GM21423 (cell line): ENCODE measurements at regions not wholly inside any gene's neighbourhood (a gene's known extent, or its start where the extent isn't known, plus 50 kb on each side); places are given as distances from the start of the nearest gene placed in this dataset.
A peak's percentile ranks its signal among the peaks of the same experiment; 100 is the strongest.

Source experiments
- ATAC-seq: cut with Tn5 transposase; IDR thresholded peaks from one replicate; pipeline ENCODE4 v1.9.1; 2021; ENCODE audit warnings: mild to moderate bottlenecking, moderate library complexity; ENCODE audit not compliant: unreplicated experiment

DNA sequence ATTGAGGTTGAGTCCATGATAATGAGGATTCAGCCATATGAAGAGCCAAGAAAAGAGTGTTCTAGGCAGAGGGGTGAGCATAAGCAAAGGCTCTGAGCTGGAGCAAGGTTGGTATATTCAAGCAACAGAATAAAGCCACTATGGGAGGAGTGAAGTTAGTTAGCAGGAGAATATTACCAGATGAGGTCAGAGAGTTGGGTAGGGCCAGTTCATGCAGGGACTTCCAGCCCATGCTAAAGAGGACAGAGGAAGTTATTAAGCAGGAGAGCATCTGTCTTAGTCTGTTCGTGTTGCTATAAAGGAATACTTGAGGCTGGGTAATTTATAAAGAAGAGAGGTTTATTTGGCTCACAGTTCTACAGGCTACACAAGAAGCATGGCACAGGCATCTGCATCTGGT lies 57.1 kb upstream of the ATG10 start:
- no peak for ATAC-seq

DNA sequence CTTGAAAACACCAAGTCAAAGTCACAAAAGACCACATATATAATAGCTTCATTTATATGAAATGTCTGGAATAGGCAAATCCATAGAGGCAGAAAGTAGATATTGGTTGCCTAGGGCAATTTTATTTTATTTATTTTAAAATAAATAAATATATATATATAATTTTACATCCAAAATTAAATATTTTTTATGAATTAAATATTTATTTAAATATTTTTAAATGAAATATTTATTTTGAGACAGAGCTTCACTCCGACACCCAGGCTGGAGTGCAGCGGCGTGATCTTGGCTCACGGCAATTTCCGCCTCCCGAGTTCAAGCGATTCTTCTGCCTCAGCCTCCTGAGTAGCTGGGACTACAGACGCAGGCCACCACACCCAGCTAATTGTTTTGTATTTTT lies 58.9 kb upstream of the ATG10 start:
- ATAC-seq, result no peak

- ATAC-seq, result peak; percentile 77
Measured at GRCh38 chr5:81909677-81910076, 62.1 kb upstream of the ATG10 start.

- ATAC-seq, result no peak
Measured at GRCh38 chr5:81908771-81909170, 63.1 kb upstream of the ATG10 start.

GRCh38 chr5:81908044-81908443 lies 63.8 kb upstream of the ATG10 start:
- ATAC-seq, result no peak

DNA sequence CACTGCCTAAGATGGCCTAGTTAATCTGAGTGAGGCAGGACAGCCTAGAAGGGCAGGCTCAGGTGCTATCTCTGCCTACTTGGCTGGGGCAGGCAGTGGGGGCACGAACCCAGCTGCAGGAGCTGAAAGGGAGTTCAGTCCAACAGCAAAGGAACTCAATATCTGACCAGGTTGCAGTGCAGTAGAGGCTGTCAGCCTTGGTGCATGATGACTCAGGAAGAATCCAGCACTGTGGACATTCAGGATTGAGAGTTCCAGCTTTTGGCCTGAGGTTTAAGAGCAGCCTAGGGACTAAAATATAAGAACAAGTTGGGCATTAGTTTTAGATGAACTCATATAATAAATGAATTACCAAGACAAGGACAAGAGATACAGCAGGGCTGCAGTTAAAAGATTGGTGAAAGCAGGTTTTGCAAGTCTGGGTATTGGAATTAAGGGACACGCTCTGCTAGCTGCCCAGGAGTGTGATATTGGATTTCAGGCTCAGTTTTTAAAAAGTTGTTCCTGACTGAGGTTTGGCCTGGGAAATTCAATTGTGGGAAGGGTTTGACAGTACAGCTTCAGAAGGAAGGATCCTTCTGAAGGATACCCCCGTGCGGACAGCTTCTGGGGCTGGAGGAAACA lies 64.7 kb upstream of the ATG10 start:
- no peak for ATAC-seq

GRCh38 chr5:81906086-81906485 lies 65.7 kb upstream of the ATG10 start:
- ATAC-seq, result no peak

DNA sequence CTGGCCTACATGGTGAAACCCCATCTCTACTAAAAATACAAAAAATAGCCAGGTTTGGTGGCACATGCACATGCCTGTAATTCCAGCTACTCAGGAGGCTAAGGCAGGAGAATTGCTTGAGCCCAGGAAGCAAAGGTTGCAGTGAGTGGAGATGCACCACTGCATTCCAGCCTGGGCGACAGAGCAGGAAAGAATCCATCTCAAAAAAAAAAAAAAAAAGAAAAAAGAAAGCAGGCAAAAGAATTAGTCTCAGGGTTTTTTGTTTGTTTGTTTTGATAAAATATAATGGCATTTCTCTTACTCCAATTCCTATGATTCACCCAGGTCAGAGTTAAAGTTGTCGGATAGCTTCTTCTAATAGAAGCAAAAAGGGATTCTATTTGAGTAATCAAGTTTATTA lies 67.0 kb upstream of the ATG10 start:
- ATAC-seq, result no peak

GRCh38 chr5:81904166-81904565 lies 67.7 kb upstream of the ATG10 start:
- ATAC-seq, result no peak

- no peak for ATAC-seq
Measured at GRCh38 chr5:81901586-81901985, 70.2 kb upstream of the ATG10 start.

DNA sequence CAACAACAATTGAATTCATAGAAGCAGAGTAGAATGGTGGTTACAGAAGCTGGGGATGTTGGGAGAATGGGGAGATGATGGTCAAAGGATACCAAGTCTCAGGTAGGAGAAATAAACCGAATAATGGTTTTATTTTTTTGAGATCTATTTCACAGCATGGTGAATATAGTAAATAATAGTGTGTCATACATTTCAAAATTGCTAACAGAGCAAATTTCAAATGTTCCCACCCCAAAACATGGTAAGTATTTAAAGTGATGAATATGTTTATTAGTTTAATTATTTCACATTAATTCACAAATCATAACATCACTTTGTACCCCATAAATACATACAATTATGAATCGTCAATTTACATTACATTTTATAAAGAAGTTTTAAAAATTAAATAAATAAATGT lies 72.7 kb upstream of the ATG10 start:
- ATAC-seq, result no peak

DNA sequence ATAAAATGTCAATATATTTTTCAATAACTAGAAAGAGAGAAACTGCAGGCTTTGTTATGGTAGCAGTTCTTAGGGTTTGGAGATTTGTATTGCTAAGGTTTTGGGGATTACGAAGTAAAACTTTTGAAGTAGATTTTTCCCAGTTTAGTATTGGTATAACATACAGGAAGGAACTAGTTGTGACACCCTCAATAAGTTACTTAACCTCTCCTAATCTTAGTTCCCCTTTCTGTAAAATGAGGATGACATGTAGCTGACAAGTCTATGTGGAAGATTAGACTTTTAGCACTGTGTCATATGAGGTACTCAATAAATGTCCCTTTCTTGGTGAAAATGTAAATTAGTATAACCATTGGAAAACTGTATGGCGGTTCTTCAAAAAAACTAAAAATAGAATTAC lies 73.4 kb upstream of the ATG10 start:
- ATAC-seq, result no peak

- ATAC-seq, result no peak
Measured at GRCh38 chr5:81896764-81897163, 75.1 kb upstream of the ATG10 start.

GRCh38 chr5:81895307-81895706 lies 76.5 kb upstream of the ATG10 start:
- ATAC-seq, result no peak

GRCh38 chr5:81893961-81894360 lies 77.9 kb upstream of the ATG10 start:
- ATAC-seq, result no peak

DNA sequence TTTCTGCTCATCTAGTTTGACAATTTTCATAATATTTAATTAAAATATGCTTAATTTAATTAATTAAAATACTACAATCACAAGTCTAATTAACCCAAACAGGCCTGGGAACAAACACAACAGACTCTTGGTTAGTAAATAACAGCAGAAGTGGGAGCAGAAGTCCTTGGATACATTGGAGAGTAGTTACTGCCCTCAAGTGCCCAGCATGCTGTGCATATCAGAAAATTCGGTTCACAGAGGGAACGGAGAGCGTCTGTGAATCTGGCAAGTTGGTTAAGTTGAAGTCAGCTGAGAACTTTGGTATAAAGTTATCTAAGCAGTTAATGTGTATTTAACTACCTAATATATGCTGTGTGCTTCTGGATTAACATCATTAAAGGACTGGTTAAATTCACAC lies 87.0 kb upstream of the ATG10 start:
- ATAC-seq, result no peak

DNA sequence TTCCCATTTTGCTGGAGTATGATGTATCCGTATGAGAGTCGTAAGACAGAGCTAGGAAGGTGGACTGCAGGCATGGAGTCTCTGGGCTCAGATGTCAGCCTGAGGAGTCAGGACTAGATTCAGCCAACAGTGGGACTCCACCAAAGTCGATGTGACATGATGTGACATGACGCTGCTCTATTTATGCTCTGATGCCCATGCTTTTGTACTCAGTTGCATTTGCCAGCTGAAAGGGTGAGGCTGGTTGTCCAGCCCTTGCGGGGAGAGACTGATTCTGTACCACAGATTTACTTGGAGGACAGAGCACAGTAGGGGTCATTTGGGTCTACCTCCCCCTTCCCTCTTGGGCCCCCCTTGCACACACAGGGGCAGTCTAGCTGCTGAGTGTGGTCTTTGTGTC lies 88.5 kb upstream of the ATG10 start:
- no peak for ATAC-seq

GRCh38 chr5:81881595-81881994 lies 90.2 kb upstream of the ATG10 start:
- ATAC-seq, result no peak

DNA sequence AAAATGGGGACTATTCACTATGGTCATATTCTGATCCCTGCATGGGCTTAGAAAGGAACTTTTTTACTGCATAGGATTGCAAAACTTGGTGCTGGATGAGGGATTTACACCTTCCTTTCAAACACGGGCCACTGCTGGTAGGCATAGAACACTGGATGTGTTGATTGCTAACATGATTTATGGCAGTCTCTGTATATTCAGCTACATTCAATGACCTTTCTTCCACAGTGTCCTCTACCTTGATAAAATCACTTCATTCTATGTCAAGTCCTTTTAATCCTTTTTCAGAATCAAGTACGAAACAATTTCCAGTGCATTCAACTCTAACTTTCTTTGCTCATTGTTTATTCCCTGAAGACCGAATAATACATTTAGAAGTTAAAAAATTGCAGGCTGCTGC lies 91.9 kb upstream of the ATG10 start:
- no peak for ATAC-seq

DNA sequence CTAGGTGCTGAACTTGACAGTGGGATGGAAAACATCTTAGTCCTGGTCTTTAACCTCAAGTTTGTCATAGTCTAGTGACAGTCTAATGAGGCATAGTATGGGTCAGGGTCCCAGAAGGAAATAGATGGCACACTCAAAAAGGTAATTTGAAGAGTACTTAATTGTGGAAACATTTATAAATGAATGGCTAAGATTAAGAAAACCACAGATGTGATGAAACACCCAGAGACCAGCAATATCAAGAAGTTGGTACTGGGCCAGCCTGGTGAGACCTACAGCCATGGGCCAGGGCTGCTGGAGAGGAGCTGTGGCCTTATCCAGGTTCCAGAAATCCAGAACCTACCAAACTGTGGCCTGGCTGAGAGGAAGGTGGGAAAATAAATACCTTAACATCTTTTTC lies 93.5 kb upstream of the ATG10 start:
- no peak for ATAC-seq

DNA sequence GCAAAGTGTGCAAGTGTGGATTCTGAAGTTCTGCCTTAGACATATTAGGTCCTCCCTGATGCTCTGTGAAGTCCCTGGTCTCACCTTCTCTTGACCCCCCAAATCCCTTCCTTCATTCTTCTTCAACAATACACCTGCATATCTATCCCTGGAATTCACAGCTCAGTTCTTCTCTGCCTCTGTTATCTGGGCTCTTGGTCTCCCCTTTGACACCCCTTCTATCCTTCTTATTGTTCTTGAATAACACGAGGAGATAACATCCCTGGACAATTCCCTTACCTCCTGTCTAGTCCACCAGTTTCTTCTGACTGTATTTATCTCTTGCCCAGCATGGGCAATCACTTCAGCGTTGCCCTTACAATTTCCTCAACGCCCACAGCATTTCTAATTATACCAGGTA lies 104.8 kb upstream of the ATG10 start:
- no peak for ATAC-seq

DNA sequence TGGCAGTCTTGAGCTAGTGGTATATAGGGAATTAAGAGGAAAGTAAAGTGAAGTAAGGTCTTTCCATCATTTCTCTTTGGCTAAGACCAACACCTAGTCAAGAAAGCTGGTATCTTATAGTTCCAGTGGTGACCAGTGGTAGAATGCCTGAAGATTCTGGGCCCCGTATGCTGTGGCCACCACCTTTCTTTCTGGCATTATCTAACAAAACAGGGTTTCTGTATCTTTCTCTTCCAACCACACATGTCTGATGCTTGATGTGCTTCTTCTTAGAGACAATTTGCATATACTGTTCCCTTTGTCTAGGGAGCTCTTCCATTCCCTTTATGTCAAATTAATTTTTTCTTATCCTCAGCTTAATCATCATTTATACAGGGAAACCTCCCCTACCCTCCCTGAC lies 109.9 kb upstream of the SSBP2 start:
- no peak for ATAC-seq

DNA sequence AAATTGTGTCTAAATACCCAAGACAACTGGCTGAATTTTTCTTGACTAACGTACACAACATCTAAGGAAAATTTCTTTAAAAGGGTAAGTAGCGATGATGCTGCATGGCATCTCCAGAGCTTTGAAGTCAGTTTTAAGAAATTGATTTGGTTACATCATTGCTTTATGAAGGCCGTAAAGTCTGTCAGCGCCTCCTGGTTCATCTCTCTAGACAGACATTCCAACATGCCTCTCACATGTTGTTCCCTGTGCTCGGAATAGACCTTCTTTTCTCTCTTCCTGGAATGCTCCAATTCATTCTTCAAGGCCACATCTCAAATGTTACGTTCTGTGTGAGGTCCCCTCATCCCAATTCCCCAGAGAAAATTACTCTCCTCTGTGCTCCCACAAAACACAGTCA lies 108.7 kb upstream of the SSBP2 start:
- ATAC-seq, result no peak
